Epidermal melanocyte (primary cell): ENCODE measurements at regions not wholly inside any gene's neighbourhood (a gene's known extent, or its start where the extent isn't known, plus 50 kb on each side); places are given as distances from the start of the nearest gene placed in this dataset.

Source experiments
- DNase-seq: peaks from one replicate; pipeline ENCODE4 v3.0.0; 2011; ENCODE audit warnings: low spot score; ENCODE audit not compliant: insufficient read length

DNA sequence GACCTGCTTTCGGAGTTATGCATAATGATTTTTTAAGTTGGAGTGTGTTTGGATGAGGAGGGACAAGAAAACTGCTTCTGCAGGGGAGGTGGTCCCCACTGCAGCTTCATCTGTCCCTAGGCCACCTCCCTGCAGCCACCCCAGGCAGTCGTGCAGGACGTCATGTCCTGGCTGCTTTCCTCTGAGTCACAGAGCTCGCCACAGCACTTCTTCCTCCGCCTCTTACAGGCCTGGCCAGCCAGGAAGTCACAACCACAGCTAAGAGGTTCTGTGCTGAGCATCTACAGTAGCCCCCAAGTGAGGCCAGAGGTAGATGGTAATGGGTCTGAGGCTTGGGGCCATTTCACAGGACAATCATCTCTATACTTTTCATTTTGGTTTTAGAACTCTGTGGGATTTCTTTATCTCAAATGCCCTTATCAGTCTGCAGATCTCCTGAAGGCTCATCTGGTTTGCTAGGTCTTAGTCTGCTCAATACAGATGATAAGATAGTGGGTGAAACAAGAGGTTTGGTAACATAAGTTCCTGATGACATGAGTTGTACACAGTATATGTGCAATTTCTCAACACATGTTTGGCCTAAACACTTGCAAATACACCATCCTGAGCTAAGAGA is 106.4 kb downstream of the ARF6 start:
- DNase-seq: no peak

DNA sequence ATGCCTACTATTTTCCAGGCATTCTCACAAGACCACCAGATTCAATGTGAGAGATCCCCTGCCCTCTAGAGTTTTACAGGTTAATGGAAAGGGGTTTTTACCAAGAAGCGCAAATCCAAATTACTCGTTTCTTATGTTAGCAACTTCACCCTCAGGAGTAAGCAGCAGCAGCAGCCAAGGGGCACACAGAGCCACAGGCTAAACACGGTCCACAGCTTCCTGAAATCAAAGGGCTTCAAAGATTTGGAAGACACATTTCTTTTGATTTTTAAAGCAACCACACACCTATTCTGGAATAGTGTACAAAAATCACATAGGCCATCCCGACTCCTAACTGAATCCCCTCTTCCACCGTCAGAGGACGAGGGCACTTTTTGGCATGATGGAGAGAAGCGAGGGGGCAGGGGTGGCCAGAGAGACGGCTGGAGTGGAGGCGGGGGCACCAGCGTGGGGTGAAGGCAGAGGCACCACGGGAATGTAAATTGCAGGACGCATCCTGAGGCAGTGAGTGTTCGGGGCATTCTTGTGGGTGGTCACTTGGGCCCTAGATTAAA is 107.0 kb downstream of the ARF6 start:
- DNase-seq: no peak

DNA sequence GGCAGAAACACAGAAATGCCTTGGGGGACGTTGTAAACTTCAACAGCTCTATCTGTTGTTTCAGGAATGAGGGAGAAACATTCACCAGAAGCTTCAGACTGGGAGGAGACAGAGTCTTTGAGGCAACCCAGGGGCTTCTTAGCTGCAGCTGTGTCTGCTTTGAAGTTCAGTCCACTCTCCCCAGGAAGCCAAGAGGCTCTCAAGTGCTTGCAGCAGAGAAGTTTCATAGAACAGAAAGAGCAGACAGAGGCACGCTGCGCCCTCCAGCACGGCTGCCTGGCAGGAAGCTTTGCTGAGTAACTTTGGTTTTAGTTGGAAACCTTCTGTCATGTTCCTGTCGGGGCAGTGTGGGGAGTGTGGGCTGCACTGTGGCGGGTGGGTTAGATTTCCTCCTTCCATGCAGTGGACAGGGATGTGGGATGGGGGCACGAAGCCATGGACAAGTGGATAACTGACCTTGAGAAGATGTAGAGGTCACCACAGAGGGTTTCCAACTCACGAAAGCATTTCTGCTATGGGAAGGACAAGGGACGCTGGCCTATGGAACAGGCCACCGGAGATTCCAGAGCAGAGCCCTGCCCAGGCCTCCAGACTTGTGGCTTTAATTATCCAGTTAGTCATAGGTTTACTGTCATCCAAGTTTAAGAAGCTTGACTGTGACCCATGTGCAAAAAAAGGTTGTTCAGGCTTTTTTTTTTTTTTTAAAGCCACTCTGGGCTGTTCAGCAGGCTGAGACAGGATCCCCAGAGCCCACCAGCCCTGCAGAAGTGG is 107.7 kb downstream of the ARF6 start:
- DNase-seq: peak; percentile 91

DNA sequence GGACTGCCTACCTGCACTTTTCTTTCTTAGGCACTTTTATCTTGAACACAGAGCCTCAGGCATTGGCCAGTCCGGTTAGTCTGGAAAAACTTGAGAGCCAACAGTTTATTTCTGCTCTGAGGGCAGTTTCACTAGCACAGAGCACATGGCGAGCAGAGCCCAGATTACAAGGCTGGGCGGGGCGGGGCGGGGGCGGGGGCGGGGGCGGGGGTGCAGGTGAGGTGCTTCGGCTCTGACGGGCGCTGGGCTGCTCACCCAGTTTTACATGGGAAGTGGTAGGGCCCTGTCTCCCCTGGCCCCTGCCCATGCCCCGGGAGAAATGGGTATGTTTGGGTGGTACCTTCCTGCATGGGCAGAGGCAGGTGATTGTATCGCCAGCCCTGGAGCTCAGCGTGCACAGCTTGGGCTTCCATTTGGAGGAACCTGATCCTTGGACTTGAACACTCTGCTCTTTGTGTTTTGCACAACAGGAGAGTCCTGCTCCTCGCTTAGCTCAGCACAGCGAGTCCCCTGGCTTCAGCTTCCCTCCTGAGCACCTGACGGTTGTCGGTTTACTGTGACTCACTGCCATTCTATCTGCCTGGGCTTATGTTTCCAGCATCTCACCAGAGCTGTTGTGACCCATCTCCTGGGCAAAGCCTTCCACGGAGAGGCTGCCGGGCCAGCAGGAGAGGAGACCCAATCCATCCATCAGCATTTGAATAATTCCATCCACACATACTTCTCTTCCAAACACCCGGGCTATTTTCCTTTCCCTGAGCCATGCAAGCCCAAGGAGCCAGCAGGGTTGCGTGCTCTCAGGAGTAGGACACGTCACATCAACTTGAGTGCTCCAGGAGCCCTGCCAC is 108.5 kb downstream of the ARF6 start:
- peak; percentile 64 for DNase-seq

DNA sequence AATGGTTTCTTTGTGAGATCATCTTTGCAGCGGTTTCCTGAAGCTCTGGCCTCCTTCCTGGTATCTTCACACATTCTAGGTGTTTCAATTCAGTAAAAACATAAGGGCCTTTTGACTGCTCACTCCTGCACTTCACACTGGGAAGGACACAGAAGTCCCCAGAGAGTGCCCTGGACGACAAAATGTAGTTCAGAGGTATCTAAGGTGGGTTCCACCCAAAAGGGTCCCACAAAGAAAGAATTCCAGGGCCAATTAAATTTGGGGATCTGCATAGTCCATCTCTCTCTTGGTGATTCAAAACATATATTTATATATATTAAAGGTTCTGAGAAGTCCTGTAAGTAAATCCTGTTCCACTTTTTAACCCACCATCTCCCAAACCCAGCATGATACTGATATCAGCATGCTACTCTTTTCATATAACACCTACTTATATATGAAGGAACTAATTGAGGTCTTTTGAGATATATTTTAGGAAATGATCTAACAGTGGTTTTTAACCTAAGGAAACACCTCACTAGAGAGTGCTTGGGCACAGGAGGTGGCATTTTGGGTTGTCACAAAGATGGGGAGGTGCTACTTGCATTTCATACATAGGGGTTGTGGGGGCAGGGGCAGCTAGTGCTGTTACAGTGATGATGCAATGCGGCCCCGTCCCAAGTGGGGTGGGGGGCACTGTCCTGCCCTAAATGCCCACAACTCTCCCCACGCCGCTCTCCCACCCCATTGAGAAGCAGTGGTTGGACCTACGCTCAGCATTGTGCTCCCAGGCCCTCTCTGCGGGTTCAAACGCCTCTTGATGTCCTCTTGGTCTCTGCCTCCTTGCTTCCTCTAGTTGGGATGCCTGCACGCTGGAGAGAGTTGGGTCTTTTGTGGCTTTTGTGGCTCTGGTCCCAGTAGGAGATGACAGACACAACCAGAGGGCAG is 109.4 kb downstream of the ARF6 start:
- no peak for DNase-seq

DNA sequence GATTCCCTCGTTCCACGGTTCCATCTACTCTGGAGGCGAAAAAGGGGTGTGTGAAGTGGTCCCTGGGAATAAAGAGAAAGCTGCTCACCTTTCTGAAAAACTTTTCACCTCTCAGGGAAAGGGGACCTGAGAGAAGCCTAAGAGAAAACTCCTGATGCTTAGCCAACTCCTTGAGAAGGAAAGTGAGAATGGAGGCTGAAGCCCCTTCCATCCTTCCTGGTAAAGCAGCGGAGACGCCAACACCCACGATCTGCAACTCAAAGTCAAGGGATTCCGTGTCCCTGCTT is 110.0 kb downstream of the ARF6 start:
- DNase-seq: no peak

DNA sequence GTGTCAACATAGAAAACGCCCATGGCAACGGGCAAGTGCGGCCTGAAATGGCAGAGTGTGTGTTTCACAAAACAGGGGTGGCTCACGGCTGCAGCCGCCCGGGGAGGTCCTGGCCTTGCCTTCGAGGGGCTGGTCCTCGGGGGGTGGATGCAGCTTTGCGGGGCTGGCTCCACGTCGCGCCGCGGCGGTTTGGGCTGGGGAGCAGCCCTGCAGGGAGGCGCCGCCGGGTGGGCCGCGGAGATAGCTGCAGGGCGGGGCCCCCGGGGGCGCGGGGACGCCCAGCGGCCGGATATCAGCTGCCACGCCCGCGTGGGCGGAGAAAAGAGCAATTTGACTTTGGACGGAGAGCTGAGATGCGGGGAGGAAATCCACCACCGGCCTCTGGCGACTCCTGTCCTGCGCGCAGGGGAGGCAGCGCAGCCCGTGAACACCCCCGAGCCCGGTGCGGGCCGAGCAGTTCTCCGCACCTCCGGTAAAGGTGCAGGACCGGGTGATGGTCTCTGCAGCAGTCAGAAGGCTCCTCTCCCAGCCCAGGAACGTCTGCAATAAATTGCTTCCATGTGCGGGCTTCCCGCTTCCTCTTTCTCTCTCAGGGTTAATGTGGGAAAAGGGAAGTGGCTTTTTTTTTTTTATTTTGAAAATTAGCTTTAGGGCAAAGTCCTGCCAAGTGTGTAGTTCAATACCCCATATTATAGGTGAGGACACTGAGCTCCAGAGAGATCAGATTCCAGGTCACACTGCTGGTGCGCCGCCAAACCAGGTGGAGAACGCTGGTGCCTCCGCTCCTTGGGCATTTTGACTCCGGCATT is 110.5 kb downstream of the ARF6 start:
- DNase-seq: no peak

DNA sequence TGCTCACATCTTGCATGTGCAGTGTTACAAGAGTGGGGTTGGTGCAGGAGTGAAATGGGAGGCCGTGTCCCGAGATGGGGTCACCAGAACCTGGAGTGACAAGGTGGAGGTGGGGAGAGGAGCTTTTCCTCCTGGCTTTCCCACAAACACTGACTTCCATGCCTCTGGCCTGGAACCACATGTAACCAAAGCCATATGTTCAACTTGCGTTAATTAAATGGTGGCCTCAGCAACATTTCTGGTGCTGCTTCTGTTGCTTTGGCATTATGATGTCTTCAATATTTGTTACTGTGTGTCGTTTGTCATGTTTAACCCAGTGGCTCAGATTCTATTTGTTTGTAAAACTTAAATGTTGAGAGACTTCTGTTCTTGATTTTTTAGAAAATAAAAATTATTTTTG is 110.2 kb downstream of the VCPKMT start:
- DNase-seq: no peak

DNA sequence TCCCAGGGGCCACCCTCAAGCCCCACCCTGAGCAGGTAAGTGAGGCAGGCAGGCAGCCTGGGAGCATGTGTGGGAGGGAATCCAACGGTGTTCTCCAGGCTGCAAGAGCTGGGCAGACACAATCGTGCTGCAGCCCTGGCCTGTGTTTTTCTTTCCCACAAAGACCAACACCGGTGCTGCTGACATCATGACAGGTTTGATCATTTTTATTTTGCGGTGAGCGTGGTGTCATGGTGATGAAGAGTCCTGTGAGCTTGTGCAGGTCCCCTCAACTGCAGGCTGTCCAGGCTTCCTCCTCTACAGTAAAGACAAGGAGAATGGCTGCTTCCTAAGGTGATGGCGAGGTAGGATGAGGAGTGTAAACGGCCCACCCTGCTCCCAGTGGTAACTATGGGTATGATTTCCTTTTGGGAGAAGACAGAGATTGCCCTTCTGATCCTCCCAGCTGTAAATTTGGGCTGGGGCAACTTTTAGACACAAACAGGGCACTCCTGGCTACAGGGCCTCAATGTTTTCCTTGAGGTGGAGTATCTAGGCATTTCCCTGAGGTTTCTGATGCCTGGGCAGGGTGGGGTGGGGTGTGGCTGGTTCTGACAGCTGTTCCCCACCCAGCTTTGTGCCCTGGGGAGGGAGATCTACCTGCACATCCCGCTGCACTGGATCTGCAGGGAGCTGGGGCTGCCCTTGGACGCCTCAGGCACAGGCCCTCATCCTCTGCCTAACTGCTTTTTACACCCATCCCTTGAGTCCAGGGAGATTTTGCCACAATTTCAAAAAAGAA is 109.1 kb downstream of the VCPKMT start:
- no peak for DNase-seq

DNA sequence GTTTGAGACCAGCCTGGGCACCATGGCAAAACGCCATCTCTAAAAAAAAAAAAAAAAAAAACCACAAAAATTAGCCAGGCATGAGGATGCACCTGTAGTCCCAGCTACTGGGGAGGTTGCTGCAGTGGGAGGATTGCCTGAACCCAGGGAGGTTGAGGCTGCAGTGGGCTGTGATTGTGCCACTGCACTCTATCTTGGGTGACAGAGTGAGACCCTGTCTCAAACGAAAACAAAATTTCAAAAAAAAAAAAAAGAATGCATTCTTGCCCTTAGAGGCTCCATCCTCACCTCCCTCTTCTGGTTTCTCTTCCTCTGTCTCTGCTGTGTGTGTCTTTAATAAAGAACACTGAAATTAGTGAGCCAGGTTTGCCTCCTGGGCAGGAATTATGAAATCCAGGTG is 107.8 kb downstream of the VCPKMT start:
- DNase-seq: no peak

DNA sequence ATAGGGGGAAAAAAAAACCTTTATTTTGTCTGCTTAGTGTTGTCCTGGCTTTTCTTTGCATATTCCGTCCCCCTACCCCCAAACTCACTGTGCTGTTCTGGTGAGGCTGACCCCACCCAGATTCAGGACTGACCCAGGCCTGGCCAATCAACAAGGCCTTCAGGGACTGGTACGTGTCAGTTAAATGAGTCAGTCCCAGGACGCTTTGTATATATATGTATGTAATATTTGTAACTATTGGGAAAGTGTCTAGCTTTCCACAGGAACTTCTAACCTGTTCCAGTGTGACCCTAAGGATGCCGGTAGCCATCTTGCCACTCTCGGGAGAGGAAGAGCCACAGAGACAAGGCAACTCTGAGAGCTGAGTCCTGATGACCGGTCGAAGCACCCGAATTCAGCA is 107.4 kb downstream of the VCPKMT start:
- no peak for DNase-seq

DNA sequence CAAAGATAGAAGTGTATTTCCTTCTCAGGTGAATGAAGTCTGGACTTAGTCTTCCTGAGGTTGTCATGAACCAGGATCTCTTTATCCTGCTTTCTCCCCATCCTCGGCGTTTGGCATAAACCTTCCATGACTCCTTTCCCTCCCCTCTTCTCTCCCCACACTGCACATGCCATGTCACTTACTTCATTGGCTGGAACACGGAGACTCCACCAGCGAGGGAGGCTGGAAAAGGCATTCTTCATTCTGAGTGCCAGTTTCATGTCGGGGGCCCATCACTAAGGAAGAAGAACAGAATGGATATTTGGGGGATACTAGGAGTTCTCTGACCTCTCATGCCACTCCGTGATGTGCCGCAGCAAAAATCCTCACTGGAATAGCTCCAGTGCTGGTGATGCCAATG is 105.6 kb downstream of the VCPKMT start:
- no peak for DNase-seq

DNA sequence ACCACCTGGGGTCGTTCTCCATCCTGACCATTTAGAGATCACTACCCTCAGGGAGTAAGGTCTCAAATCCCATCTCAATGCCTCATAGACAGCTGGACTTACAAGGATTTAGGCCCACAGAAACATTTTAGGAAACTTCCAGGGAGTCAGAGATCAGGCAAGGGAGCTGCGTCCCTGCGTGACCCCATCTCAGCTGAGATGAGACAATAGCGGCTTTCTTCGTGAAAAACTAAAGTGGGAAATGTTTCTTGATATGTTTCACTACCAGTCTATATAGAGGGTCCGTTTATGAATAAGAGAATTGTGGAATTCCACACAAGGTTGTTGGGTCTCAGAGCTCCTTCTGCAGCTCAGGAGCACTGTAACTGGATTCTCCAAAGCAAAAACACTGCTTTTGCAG is 105.1 kb downstream of the VCPKMT start:
- peak; percentile 64 for DNase-seq

DNA sequence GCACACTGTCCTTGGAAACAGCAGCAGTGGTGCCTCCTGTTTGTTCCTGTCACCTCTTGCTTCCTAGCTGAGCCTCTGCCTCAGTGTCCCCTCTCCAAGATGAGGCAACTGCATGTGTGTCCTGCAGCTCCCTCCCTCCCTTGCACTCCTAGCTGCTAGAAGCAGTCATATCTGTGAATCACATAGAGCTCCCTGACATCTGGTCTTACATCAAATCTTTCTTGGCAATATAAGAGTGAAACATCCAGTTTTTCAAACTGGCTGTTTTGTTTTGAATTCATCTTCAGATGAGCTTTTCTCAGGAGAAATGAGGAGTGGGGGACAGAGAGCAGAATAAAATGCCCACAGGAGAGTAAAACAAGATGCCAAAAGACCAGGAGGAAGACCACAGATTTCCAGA is 103.7 kb downstream of the VCPKMT start:
- peak; percentile 32 for DNase-seq

DNA sequence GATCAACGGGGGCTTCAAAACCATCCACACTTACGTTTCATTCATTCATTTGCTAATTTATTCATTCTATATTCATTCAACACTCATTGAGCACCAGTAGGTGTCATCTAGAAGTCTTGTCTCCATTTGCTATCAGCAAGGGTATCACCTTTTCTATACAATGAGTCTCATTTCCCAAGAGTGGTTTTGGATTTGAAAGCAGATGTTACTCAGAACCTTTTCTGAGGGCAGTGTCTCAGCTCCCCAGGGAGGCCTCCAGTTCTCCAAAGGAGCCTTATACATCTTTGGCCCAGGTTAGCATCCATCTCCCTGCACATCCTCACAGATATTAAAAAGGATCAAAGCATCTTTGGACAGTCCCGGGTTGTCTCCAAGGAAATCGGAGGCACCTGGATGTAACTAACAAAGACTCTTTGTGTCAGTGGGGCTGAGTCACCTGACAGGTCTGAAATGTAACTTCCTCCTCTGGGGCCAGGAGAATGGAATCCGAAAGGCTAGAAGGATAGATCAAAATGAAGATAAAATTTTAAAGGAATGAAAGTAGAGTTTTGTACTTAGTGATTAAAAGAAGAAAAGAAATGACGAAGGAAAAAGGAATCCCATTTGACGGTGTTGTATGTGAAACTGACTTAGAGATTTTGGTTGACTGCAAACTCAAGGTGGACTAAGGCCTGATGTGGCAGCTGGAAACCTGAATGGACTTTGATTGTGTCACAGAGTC is 103.0 kb downstream of the VCPKMT start:
- DNase-seq: no peak

DNA sequence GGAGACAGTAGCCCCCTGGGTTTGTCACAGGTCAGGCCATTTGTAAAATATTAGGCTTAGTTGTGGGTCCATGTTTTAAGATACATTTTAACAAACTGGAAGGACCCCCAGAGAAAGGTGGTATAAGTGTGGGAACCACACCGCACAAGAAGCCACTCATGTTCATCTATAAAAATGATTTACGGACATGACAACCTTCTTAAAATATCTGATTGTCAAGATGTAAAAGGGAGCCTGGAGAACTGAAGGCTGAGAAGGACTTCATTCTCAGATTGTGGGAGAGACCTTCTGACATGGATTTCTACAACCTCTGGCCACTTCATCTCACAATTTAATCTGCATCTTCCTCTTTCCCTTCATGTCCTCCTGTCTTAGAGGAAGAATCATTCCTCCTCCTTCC is 102.4 kb downstream of the VCPKMT start:
- no peak for DNase-seq

DNA sequence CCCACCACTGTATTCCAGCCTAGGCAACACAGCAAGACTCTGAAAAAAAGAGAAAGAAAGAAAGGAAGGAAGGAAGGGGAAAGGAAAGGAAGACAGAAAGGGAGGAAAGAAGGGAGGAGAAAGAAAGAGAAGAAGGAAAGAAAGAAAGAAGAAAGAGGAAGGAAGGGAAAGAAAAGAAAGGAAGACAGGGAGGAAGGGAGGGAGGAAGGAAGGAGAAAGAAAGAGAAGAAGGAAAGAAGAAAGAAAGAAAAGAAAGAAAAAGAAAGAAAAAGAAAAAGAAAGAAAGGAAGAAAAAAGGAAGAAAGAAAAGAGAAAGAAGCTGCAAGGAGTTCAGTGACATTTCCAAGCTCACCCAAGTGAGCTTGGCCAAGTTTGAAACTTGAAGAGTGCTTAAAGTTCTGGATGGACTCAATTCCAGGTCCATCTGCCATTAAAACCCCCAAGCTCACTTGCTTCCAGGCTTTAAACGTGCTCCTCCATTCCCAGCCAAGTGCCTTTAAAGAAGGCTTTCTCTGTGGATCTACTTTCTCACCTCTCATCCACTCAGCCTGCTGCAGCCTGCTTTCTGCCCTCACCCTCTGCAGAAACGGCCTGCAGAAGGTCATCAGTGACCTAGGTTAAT is 101.5 kb downstream of the VCPKMT start:
- DNase-seq: no peak

DNA sequence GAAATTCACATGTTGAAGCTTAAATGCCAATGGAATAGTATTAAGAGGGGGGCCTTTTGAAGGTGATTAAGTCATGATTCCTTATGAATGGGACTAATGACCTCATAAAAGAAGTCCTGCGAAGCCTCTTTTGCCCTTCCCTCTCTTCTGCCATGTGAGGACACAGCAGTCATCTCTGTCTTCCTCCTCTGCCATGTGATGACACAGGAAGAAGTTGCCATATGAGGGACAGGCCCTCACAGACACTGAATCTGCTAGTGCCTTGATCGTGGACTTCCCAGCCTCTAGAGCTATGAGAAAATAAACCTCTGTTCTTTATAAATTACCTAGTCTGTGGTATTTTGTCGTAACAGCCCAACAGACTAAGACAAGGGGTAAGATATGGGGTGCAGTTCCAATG is 100.7 kb downstream of the VCPKMT start:
- DNase-seq: no peak
